Activated naive CD4-positive, alpha-beta T cell treated with Interleukin-2 at 50 U/mL for 16 hours (primary cell): ENCODE measurements at regions not wholly inside any gene's neighbourhood (a gene's known extent, or its start where the extent isn't known, plus 50 kb on each side); places are given as distances from the start of the nearest gene placed in this dataset.
"Not testable (repeated sequence)": the region's sequence is repeated elsewhere in the genome, so short reads cannot be mapped to it uniquely, and the experiment has no call there.

Experiments
- DNase-seq: peaks from one replicate; pipeline ENCODE4 v3.0.0-alpha.2; 2020

DNA sequence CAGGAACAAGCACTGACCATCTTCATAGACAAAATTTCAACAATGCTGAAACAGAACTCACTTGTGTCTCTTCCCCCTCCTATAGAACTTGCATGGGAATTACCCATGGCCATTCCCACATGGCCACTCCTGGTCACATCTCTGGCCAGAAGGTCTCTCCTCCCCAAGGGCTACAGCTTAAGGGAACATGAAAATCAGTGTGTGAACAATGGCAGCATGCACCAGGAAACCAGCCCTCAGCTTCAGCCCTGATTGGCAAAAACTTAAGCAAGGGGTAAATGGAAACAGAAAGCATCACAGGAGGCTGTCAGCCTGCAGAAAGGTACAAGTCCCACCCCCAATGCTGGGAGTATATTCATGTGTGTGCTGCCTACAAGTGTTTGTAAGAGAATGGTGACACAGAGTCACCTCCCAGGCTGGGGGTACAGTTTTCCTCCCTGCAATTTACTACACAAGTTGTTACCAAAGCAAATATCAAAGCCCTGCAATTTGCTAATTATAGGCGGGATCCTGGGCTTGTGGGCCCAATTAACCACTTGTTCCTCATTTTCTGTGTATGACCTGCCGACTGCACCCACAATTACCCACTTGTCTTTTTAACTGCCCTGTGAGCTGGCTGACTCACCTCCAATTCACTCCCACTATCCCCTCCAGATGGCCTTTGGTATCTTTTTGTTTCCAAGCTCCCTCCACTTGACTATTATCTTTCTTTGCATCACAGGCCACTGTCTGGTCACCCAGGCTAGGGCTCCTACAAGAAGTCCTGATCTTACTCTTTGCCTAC is 84.4 kb upstream of the HES1 start:
- DNase-seq, result no peak

DNA sequence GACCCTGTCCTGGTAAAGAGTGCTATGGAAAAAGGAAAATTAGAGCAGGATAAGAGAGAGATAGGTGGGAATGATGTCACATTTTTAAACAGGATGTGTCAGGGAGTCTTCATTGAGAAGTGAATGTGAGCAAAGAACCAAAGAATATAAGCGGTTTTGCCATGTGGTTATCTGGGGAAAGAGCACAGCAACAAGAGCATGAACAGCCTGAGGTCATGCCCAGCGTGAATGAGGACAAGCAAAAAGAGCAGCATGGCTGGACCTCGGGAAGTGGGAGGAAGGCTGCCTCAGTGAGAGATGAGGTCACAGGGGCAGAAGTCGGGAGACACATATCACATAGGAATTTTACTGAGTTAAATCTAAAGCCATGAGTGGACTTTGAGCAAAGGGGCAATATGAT is 82.8 kb upstream of the HES1 start:
- no peak for DNase-seq

DNA sequence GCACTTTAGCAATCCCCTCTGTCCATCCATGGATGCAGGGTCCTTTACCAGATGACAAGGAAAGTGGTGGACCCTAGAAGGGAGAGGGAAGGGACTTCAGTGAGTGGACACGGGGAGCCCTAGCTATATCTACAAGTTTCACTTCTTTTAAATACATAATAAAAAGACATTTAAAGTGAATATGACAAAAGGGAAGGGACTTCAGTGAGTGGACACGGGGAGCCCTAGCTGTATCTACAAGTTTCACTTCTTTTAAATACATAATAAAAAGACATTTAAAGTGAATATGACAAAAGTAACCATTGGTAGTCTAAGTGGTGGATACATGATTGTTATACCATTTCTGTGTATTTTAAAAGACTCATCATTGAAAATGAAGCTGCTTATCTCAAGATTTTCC is 81.9 kb upstream of the HES1 start:
- DNase-seq, result no peak

DNA sequence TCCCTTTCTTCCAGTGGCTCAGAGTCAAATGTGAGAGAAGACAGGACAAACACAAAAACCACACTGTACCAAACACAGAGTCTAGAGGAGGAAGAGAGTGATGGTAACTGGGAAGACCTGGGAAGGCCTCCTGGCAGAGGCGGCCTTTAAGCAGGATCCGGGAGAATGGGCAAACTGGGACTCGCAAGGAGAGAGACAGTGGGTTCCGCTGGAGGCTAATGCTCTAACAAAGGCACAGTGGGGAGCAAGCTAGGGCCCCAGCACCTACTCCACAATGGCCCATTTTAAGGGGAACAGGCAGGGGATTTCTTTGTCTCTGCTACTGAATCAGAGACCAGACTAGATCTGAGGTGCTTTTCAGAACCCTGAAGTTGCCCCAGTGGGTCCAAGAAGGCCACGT is 81.4 kb upstream of the HES1 start:
- DNase-seq, result no peak

DNA sequence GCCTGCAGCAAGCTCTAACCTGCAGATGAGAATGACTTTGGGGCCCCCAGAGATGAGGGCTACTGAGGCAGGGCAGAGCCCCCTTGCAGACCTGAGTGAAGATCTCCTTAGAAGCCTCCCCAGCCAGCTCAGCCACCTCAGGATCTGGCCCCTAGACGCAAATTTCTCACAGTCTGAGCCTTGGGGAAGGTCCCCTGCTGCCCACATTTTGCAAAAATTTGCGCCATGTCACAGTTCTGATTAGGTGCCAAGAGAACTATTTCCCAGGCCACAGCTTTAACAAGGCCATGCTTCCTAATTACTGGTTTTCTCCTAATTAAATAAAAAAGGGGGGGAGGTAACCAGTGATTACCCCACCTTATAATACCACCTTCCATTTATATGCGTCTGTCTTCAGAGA is 81.0 kb upstream of the HES1 start:
- no peak for DNase-seq

DNA sequence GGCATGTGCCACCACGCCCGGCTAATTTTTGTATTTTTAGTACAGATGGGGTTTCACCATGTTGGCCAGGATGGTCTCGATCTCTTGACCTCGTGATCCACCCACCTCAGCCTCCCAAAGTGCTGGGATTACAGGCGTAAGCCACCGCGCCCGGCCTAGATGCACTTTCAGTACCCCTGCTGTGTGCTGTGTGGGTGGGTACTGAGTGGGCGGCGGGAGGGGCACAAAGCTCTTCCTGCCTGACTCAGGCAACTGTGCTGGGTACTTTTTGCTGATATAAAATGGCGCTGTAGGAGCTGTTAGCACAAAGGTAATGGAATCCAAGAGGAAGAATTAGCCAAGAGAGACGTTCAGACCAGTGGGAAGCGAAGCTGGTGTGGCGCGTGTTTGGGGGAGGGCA is 79.6 kb upstream of the HES1 start:
- DNase-seq, result not testable (repeated sequence)

DNA sequence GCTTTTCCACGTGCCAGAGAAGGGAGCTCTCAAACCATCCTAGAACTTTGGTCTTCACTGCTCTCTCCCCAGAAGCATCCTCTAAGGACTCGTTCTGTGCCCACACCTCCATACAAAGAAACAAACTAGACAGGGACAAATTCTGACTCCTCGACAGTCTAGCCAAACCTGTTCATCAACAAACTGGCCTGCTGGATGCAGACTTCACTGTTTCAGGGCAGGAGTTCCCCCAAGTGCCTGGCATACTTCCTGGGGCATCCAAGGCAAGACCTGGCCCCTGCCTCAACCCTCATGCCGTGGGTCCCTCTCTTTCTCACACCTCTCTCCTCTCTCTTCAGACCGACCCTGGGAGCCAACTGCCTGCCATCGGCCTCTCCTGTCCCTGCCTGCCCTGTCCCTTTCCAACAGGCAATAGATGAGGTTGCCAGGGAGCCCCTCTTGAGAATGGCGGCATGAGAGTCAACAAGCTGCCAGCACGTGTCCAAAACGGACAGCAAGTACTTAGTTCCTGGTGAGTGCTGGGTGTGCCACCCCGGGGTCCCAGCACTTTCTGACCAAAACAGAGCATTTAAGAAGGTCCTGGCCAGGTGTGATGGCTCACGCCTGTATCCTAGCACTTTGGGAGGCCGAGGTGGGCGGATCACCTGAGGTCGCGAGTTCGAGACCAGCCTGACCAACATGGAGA is 79.1 kb upstream of the HES1 start:
- DNase-seq, result no peak

DNA sequence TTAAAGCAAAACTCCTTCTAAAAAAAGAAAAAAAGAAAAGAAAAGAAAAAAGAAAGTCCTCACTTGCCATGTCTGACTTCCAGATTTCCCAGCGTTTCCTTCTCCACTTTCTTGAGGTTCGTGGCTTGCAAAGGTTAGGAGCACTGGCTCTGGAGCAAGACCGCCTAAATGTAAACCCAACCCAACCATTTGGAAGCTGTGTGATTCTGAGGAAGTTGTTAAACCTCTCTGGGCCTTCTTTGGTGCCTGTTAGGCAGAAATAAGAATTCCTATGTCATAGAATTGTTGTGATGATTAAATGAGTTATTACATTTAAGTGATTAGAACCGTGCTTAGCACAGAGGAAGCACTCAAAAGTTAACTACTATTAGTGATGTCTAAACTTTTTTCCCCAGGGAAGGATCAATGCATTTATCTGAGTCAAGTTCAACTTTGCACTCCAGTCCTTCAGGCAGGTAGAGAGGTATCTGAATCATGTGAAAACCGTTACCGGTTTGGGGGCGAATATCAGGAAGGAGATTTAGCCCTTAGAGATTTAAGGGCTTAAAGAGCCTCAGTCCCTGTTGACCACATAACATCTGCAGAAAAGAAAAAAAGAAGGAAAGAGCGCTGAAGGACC is 78.3 kb upstream of the HES1 start:
- no peak for DNase-seq

DNA sequence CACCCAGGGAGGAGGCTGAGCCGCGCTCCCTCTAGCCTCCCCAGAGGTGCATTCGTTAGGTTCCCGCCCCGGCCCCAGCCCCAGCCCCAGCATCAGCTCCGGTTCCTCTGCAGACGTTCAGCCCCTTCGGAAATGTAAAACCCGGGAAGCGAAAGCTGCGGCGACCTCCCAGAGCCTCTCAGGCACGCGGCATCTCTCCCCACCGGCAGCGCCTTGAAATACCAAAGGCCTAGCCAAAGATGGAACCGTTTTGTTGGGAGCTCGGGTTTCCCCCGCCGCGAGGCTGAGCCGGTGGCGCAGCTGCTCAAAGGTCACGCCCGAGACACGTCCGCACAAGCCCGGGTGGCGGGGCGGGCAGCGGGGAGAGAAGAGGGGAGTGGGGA is 77.8 kb upstream of the HES1 start:
- DNase-seq, result peak; percentile 23

DNA sequence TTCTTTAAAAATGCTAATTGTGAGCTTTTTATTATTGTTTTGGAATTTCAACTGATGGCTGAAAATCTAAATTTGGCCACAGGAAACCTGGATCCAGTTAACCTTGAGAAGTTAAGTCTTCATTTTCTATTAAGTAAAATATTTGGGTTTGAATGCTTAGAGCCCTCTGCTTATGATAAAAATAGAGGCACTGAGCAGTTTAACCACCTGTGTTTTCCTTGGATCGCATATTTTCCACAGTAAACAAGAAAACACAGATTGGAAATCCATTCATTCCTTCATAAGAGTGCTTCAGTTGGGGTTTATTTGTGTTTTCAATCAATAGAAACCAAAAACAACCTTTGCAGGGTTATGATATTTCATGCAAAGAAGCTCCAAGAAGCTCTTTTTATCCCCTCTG is 77.2 kb upstream of the HES1 start:
- DNase-seq, result no peak

DNA sequence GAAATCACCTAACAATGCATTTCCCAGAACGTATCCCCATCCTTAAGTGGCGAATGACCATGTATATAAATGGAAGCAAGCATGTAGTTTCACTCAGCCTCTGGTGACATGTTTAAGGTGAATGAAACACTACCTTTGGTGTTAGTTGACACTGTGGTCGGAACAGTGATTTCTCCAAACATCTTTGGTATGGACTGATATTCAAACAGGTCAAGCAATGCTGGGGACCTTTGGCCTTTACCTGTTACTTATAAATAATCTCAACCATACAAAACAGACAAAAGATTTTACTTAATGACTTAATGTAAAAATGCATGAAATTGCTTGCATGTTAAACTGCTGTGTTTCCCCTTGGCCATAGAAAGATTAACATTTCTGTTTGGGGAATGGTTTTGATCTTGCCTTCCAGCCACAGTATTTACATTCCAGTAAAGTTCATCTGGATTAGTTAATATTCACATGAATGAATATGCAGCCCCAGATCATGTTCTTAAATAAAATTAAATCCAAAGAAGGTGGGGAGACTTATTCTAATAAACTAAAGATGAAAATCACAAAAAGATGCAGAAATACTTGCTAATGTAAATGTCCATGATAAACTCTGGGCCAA is 74.4 kb upstream of the HES1 start:
- DNase-seq, result no peak

DNA sequence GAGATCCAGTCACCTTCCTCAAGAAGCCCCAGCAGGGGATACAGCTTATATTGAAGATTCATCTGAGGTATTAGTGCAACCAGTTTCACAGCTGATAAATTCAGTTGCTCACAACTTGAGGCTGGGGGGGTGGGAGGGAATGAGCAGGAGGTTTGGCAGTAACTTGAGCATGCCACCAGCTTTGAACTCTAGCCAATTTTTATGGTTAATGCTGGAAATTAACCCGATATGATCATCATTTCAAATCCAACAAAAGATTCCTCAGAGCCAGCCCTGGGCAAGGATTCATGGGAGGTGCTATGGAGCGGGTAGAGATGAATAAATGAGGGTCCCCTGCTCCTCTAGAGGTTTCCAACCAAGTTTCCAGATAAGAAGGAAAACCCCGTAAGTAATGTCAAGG is 73.1 kb upstream of the HES1 start:
- DNase-seq, result no peak

DNA sequence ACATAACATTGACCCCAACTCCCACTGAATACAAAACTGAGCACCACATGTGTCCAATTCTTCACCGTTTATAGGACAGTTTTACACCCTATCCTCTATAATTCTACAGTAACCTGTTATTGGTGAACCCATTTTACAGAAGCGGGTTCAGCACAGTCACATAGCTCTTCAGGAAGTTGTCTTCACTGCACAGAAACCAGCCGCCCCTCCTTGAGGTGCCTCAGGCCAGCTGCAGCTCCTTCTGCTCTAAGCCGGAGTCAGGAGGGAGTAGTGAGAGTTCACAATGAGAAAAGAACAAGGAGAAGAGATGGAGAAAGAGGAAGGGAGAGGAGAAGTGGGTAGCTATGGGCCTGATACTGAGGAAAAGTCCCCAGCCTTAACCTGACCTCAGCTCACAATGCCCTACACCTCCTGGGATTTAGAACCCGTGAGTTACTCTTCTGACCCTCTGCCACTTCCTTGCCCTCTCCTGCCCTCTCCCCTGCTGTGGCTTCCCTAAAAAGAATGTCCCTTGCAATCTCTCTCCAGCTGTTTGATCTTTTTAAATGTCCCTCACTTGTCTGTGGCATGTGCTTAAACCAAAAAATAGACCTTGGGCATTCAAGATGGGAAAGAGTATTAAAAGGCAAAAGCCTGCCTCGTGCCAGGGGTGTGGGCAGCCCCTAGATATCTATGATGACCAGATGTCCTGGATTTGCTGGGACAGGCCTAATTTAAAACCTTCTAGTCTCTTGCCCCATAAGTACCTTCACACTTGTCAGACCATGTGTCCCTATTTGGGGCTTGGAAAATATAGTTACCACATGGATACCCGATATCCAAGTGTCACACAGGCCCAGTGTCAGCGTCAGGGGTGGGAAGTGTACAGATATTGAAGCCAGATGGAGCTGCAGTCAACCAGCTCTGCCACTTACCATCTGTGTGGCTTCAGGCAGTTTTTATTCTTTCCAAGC is 71.3 kb upstream of the HES1 start:
- no peak for DNase-seq

DNA sequence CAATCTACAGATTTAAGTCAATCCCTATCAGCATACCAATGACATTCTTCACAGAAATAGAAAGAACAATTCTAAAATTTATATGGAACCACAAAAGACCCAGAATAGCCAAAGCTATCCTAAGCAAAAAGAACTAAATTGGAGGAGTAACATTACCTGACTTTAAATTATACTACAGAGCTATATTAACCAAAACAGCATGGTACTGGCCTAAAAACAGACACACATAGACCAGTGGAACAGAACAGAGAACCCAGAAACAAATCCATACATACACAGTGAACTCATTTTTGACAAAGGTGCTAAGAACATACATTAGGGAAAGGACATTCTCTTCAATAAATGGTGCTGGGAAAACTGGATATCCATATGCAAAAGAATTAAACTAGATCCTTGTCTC is 68.6 kb upstream of the HES1 start:
- not testable (repeated sequence) for DNase-seq

DNA sequence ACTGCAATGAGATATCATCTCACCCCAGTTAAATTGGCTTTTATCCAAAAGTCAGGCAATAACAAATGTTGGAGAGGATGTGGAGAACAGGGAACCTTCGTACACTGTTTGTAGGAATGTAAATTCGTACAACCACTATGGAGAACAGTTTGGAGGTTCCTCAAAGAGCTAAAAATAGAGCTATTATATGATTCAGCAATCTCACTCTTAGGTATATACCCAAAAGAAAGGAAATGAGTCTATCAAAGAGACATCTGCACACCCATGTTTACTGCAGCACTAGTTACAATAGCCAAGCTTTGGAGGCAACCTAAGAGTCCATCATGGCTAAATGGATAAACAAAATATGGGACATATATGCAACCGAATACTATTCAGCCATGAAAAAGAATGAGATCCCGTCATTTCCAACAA is 68.0 kb upstream of the HES1 start:
- no peak for DNase-seq

DNA sequence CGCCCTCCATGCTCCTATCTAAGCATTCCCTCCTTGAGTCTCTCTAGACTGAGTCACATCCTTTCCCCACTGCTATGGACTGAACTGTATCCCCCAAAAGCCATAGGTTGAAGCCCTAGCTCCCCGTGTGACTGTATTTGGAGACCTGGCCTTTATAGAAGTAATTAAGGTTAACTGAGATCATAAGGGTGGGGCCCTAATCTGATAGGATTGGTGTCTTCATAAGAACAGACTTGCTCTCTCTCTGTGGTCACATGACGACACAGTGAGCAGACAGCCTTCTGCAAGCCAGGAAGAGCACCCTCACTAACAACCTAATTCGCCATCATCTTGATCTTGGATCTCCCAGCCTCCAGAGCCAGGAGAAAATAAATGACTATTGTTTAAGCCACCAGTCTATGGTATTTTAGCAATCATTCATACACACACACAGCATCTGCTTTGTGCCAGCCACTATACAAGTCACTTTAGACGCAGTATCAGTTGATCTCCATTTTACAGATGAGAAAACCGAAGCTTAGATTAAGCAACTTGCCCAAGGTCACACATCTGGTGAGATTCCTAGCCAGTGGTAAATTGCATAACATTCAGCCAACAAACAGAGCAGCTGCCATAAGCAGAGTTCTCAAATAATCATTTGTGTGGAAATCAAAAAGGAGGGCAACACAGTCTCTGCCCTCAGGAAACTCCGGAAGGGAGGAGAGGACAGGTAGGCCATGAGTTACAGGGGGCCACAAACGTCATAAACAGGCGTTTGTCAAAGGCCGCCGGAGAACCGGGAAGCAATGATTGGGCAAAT is 66.3 kb upstream of the HES1 start:
- DNase-seq, result no peak

DNA sequence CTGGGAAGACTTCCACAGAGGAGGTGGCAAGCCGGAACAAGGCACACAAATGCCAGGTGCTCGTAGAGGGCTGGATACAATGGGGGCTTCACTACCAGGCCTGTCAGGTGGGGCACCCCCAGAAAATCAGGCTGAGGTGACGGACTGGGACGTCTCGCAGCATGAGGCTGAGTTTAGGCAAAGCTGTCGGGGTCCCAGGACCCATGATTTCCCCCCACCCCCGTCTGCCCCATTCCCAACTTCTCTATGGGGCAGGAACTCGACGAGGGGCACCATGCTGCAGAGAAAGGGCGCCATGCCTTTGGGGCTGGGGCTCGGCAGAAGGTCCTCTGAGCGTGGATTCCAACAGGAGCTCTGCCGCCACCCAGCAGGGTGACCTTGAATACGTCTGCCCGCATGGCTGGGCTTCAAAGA is 65.7 kb upstream of the HES1 start:
- no peak for DNase-seq

DNA sequence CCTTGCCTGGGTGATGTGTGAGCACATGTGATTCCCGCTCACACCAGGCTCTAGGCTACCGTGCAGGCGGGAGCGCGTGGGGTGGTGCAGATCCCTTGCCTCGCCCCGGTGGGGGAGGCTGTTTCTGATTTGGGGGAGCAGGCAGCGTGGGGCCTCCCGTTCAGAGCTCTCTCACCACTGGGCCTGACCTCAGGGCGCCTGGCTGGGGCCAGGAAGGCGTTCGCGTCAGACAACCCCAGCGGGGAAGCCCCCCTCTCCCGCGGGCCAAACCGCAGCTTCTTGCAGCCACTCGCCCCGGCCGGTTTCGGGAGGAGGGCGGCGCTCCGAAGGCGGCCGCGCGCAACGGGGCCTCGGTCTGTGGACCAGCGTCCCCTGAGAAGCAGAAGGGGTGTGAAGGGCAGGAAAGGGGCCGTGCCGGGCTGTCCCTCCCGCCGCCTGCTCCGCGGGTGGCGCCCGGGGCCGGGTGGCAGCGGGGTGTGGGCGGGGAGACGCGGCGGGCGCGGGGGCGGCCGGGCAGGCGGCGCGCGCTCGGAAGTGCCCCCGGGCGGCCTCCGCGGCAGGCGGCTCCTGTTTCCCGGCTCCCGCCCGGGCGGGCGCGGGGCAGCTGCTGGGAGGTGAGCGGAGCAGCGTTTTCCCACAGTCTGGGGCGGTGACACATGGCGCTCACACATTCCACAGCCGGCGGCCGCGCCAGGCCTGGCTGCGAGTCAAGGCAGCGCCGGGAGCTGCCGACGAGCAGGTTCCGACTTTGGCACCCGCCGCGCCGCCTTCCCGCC is 65.1 kb upstream of the HES1 start:
- DNase-seq, result peak; percentile 66

DNA sequence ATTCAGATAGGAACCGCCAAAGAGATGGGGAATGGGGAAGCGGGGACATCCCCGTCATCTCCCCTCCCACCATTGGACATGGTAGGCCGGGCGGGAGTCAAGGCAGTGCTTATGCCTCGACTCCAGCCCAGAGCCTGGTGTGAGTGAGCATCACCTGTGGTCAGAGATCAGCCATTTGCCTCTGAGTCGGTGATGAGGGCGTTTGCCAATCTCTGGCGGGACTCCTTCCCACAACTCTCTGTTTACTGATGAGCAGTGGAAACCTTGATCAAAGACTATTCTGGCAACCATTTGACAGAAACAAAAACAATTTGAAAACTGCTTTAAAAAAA is 63.9 kb upstream of the HES1 start:
- no peak for DNase-seq

DNA sequence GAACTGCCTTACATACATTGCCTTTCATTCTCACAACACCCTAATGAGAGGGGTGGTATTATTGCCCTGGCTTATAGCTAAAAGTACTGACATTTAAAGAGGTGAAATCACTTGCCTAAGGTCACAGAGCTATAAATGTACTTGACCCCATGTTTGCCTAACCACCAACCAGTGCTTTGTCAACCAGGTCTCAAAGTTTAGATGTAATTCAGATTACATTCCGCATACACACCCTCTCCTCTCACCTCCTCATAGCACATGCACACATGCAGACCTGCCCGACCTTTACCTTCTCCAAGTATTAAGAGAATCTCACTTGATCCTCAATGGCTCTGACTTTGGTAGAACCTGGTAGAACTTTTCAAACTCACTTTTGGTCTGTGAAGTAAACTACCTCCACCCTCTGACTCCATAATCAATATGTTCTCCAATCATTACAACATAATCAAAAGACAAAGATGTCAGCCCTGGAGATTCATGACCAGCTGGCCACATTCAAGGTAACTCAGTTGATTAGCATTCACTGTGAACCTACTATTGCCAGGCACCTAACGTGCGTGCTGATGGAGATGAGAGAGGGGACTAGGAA is 63.2 kb upstream of the HES1 start:
- DNase-seq, result no peak

DNA sequence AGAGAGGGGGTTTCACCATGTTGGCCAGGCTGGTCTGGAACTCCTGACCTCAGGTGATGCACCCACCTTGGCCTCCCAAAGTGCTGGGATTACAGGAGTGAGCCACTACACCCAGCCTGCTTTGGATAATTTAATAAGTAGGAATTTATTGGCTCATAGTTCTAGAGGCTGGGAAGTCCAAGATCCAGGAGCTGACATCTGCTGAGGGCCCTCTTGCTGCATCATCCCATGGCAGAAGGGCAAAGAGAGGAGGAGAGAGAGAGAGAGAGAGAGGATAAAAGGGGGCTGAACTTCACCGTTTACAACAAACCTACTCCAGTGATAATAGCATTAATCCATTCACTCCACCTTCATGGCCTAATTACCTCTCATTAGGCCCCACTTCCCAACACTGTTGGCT is 62.0 kb upstream of the HES1 start:
- no peak for DNase-seq
